DLD1 (cell line): ENCODE measurements at regions not wholly inside any gene's neighbourhood (a gene's known extent, or its start where the extent isn't known, plus 50 kb on each side); places are given as distances from the start of the nearest gene placed in this dataset.

Experiments
- in situ Hi-C: cut with HindIII; loops from 2 replicates; pipeline ENCODE4 v1.10.0; 2017; ENCODE audit warnings: low sequenced_read_pairs

GRCh38 chr1:5751163-5751540, 241.1 kb downstream of the NPHP4 start:
- in situ Hi-C loops, result no loop called here

- in situ Hi-C loops, result no loop called here
Observed at GRCh38 chr1:5750186-5751162, 241.8 kb downstream of the NPHP4 start.

GRCh38 chr1:5748286-5749225, 243.7 kb downstream of the NPHP4 start:
- in situ Hi-C loops, result loop anchor here (10.0 kb wide), 1 partner anchor 244 kb away; no protein-coding TSS in a partner anchor

DNA sequence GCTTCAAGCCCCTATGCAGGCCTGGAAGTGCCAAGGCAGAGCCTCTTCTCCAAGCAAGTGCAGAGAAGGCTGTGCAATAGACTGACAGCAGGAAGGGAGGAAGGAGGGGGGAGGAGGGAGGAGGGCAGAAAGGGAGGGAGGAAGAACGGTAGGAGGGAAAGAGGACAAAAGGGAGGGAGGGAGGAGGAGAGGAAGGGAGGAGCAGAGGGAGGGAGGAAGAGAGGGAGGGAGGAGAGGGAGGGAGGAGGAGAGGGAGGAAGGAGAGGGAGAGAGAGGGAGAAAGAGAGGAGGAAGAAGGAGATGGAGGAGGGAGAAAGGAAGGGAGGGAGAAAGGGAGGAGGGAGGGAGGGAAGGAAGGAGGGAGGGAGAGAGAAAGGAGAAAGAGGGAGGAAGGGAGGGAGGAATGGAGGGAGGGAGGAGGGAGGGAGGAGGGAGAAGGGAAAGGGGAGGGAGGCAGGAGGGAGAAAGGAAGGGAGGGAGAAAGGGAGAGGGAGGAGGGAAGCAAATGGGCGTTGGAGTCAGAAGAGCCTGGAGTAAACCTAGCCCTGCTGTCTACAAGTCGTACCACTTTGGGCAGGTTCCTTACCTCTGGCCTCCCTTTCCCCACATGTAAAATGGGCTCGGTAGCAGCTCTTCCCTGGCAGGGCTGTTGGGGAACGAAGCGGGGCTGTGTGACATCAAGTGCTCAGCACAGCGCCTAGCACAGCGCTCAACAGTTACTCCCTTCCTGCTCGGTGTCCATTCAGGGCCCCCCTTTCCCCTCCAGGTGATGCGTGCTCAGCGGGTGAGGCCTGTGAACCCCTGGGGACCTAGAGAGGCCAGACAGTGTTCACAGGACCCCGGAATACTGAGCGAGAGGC, 244.6 kb downstream of the NPHP4 start:
- in situ Hi-C loops, result loop anchor here (10.0 kb wide), 1 partner anchor 243 kb away; no protein-coding TSS in a partner anchor

DNA sequence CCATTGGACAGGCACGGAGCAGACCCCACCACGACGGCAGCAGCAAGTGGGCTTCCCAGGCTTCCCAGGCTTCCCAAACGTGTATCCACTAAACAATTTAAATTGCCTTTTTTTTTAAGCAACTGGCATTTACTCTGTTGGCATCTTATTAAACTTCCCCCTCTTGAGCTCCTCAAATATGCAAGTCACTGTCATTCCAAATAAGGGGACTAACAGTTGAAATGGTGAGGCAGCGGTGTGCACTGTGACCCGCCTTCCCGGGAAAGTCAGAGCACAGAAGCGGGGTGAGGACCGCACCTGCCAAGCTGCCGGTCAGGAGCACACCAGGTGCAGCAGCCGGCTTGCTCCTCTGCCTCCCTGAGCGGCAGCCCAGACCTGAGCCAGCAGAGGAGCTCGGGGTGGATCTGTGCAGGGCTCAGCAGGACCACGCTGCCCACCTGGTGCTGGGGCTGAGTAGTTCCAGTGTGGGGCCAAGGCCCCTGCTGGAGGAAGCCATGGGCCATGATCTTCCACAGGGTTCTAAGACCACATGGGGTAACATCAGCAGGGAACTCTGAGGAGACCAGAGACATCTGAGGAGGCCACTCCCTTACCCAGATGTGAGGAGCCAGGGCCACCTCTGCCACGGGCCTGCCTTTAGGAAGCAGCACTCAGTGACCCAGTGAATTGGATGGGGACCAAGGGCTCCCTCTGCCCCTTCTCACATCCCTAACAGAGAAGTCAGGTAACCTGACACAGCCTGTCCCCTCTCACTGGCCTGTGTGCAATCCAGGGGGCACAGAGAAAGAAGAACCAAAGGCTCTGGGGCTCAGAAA, 245.4 kb downstream of the NPHP4 start:
- in situ Hi-C loops, result loop anchor here (10.0 kb wide), 1 partner anchor 242 kb away; no protein-coding TSS in a partner anchor

DNA sequence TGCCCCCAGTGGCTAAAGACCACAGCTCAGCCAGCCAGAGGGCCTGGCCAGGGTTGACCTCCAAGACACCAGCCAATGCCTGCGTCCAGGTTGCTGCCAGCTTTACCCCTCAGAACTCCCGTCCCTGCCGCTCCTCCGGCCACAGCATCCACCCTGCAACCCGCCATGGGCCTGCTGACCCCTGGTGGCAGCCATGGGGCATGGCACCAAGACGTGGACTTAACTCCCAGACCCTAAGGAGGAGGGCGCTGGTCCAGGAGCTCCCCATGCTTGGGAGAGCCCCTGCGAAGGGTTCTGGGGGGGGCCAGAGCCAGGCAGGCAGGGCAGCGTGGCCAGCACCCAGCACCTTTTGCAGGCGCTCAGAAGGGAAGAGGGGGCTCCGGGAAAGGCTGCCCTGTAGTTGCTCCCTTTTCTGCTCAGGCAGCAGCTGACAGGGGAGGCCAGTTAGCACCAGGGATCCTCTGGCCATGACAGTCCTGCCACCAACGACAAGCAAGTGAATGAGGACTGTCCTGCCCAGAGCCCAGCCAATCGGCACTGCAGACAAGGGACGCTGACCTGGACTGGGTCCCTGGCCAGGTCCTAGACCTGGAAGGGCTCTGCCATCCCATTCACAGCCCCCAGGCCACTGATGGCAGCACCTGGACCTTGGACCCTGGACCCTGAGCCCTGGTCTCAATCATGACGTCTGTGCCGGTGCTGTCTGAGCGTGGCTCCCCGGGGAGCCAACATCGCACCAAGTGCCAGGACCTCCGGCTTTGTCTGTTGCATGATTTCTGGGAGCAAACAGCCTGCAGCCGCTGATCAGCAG, 246.2 kb downstream of the NPHP4 start:
- in situ Hi-C loops, result loop anchor here (10.0 kb wide), 1 partner anchor 241 kb away; no protein-coding TSS in a partner anchor

- in situ Hi-C loops, result loop anchor here (10.0 kb wide), 1 partner anchor 240 kb away; no protein-coding TSS in a partner anchor
Observed at GRCh38 chr1:5744911-5745799, 247.1 kb downstream of the NPHP4 start.

DNA sequence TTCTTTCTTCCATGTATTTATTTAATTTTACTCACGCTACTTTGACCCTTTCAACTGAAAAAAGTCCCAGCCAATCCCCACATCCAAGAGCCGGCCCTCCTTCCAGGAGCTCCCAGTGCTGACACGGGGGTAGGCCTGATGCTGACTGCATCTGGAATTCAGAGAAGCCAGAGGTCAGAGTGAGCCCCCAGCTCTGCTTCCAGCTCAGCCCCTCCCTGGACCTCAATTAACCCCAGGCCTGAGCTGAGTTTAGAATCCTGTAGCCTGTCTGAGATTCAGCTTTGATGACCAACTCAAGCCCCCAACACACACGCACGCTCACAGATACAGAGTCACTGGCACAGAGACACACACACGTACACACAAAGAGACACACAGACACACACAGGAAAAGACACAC, 247.9 kb downstream of the NPHP4 start:
- in situ Hi-C loops, result loop anchor here (10.0 kb wide), 1 partner anchor 240 kb away; no protein-coding TSS in a partner anchor

DNA sequence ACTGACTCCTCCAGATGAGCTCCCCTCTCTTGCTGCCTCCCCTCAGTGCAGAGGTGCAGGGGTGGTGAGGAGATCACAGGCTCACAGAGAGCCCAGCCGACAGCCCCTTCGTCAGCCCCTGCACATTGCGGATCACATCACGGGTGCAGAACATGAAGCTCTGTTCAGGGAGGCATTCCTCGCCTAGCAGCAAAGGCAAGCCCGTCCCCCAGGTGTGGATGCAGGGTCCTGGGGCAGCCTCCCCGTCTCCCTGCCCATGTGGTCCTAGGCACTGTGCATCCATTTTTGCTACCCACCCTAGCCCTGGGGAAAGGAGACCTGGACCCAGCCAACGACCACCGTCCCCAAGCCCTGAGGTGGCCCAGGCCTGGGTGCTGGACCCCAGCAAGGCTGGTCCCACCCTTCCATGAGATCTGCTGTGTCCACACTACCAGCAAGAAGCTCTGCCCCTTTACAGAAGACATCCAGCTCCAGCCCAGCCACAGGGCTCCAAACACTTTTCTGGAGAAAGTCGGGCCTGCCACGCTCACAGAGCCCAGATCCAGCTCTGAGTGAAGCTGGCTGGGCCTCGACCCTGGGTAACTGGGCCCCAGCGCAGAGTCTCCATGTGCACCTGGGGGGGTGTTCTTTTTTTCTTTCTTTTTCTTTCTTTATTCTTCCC, 248.7 kb downstream of the NPHP4 start:
- in situ Hi-C loops, result loop anchor here (10.0 kb wide), 1 partner anchor 239 kb away; no protein-coding TSS in a partner anchor

DNA sequence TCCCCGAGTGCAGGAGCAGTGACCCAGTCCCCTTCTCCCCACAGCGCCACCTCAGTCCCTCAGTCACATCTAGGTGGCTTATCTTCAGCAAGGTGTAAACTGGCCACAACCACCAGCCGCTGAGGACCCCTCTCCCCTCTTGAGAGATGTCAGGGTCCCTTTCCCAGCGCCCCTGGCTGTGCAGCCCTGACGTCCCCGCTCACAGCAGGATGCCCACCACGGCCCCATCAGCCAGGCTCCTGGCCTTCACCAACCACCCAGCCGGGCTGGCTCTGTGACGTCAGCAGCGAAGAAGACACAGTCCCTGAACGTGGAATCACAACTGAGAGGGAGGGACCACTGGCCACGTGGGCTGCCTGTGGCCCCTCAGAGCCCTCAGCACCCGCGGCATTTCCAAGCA, 249.4 kb downstream of the NPHP4 start:
- in situ Hi-C loops, result loop anchor here (10.0 kb wide), 1 partner anchor 238 kb away; no protein-coding TSS in a partner anchor

DNA sequence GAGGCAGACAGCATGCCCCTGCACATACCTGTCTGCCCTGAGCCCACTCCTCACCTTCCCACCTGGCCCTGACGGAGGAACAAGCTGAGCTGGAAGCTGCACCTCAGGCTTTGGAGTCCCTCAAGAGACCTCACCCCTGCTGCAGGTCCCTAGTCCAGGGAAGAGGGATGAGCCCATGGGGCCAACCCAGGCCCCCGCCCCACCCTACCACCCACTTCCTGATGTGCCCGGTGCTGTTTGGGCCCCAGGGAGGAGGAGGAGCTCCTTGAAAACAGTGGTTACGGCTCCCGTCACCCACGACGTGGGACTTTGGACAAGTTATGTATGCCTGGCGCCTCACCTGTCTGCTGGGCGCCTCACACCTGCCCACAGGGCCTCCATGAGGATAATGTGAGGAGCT, 250.2 kb downstream of the NPHP4 start:
- in situ Hi-C loops, result loop anchor here (10.0 kb wide), 1 partner anchor 237 kb away; no protein-coding TSS in a partner anchor

- in situ Hi-C loops, result loop anchor here (10.0 kb wide), 1 partner anchor 236 kb away; no protein-coding TSS in a partner anchor
Observed at GRCh38 chr1:5740865-5741860, 251.1 kb downstream of the NPHP4 start.

GRCh38 chr1:5740450-5740849, 251.8 kb downstream of the NPHP4 start:
- in situ Hi-C loops, result loop anchor here (10.0 kb wide), 1 partner anchor 236 kb away; no protein-coding TSS in a partner anchor

DNA sequence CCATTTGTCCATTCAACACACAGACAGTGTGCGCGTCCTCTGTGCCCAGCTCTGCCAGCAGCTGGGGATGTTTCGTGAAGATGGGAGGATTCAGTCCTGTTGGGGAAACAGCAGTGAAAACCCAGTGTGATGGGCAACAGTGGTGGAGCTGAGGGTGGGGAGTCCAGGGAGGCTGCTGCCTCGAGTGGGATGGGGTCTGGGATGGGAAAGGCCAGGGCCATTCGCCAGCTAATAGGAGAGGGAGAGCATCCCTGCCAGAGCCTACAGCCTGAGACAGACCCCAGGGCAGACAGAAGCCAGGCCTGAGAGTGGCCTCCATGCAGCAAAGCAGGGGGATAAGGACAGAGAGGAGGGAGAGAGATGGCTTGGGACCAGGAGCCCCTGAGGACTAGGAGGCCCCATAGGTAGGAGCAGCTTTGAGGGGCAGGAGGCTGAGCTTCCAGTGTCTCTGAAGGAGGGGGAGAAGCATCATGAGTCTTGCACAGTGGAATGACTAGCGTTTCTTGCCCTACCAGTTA, 252.6 kb downstream of the NPHP4 start:
- in situ Hi-C loops, result loop anchor here (10.0 kb wide), 1 partner anchor 235 kb away; no protein-coding TSS in a partner anchor

DNA sequence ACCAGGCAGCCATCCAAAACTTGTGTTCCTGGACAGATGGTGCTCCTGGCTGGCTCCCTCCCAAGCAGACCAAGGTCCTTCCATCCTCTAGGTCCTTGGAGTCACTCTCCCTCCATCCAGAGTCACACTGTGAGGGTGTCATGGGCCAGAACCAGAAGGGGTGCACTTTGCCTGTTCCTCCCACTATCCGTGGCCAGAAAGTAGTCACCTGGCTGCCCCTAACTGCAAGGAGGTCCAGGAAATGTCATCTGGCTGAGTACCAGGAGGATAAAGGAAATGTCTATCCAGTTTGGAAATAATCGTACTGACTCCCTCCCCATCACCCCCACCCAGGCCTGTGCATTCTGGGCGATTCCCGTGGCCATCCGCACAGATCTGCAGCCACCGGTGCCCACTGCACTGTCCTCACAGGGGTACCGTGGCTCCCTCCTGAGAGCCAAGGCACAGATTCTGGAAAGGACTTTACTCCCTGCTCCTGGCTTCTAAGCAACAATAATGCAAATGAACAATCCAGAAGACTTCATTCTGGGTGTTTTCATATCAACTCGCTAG, 253.2 kb downstream of the NPHP4 start:
- in situ Hi-C loops, result no loop called here
